ENCODE measurements at regions not wholly inside any gene's neighbourhood (a gene's known extent, or its start where the extent isn't known, plus 50 kb on each side); places are given as distances from the start of the nearest gene placed in this dataset.
"Not testable (repeated sequence)": the region's sequence is repeated elsewhere in the genome, so short reads cannot be mapped to it uniquely, and the experiment has no call there.

- 48 to 64% methylated on average over 1 of the region's 1 CpG for WGBS, 2 donors
- intact Hi-C loops (cut with DNase I): no loop called here
- DNase-seq: no peak
Measured at GRCh38 chr3:145017959-145018358, 1046.3 kb downstream of the DIPK2A start.

DNA sequence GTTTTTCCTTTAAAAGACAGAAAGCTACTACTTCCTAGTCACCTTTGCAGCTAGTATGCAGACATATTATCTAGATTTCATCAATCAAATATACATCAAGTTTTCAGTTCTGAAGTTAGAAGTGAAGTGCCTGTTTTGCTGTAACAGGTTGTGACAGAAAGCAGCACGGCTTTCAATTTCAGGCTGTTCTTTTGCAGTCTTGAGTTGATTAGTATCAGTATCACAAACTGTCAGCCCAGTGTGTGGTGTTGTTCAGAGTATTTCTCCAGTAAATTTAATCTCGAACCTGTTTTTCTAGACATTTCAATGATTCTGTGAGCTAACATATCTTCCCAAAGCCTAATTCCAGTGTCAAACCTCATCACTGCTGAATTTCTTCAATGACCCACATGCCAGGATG is 1050.8 kb downstream of the DIPK2A start:
- H3K4me1 ChIP-seq: no peaks in the 10 kb centered on the region
- 50 to 64% methylated on average over 2 of the region's 2 CpGs for WGBS, 2 donors
- ATAC-seq (no peak), DNase-seq (no peak)
- H3K27me3 ChIP-seq: no peaks in the 10 kb centered on the region
- TF ChIP-seq CTCF (IDR thresholded peaks at IDR 0.05) (no peak), POLR2A (IDR thresholded peaks at IDR 0.05) (no peak)
- H3K9me3 ChIP-seq: no peaks in the 10 kb centered on the region
- H3K27ac ChIP-seq: no peak overlapping the region
- no peaks in the 10 kb centered on the region for H3K36me3 ChIP-seq (replicated peaks in 1 of 2; ENCODE audit: insufficient read depth in 1 of 2, low read depth in 2 of 2)
- intact Hi-C loops (cut with DNase I): no loop called here
- no peak overlapping the region for H3K4me3 ChIP-seq

More at GRCh38 chr3:145017959-145018358, 1046.3 kb downstream of the DIPK2A start:
- H3K9me3 ChIP-seq: no peaks in the 10 kb centered on the region
- no peaks in the 10 kb centered on the region for H3K27me3 ChIP-seq
- TF ChIP-seq CTCF (IDR thresholded peaks at IDR 0.05): no peak
- TF ChIP-seq POLR2A (IDR thresholded peaks at IDR 0.05): no peak
- H3K4me3 ChIP-seq: no peak overlapping the region
- H3K4me1 ChIP-seq: no peaks in the 10 kb centered on the region
- H3K36me3 ChIP-seq (replicated peaks in 1 of 2; ENCODE audit: insufficient read depth in 1 of 2, low read depth in 2 of 2): no peaks in the 10 kb centered on the region
- no peak overlapping the region for H3K27ac ChIP-seq
- no peak for ATAC-seq

DNA sequence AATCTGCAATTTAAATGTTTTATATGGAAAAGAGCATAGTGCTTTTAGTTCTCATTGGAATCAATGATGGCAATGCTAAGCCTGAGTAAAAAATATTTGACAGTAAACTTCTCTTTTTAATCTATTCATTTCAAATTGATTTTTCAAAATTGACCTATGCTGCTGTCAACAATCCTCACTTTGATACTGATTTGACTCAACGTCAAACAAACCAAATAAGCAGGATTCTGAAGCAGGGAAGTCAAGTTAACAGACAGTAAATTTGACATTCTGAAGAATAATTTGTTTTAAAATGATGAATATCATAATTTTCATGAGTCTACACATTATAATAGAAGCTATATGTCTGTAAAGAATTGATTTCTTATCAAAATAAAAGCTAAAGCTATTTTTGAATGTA is 1053.1 kb downstream of the DIPK2A start:
- no peak overlapping the region for H3K4me3 ChIP-seq

DNA sequence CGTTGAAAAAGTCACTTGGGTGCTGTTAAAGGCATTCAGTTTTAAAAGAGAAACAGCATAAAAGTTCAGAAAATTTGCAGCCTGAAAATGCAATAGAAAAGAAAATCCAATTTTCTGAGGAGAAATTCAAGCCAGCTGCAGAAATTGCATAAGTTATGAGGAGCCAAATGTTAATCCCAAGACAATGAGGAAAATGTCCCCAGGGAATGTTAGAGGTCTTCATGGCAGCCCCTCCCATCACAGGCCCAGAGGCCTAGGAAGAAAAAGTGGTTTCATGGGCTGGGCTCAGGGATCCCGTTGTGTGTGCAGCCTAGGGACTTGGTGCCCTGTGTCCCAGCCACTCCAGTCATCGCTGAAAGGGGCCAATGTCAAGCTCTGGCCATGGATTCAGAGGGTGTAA is 1055.6 kb downstream of the DIPK2A start:
- intact Hi-C loops (cut with DNase I); H3K9me3 ChIP-seq; H3K36me3 ChIP-seq (replicated peaks in 1 of 2; ENCODE audit: insufficient read depth in 1 of 2, low read depth in 2 of 2); DNase-seq; ATAC-seq; H3K4me3 ChIP-seq; H3K27ac ChIP-seq; H3K27me3 ChIP-seq; H3K4me1 ChIP-seq: not testable (repeated sequence)
- WGBS, 2 donors: 51 to 55% methylated on average over 2 to 3 of the region's 3 CpGs

More for the DNA sequence above, 1053.1 kb downstream of the DIPK2A start:
- WGBS, 2 donors: 15 to 20% methylated on average over 1 of the region's 1 CpG
- H3K27ac ChIP-seq: no peak overlapping the region
- no peak for ATAC-seq
- H3K4me1 ChIP-seq: no peaks in the 10 kb centered on the region
- DNase-seq: no peak
- TF ChIP-seq CTCF (IDR thresholded peaks at IDR 0.05): no peak
- TF ChIP-seq POLR2A (IDR thresholded peaks at IDR 0.05): no peak
- no peaks in the 10 kb centered on the region for H3K27me3 ChIP-seq
- no peaks in the 10 kb centered on the region for H3K36me3 ChIP-seq (replicated peaks in 1 of 2; ENCODE audit: insufficient read depth in 1 of 2, low read depth in 2 of 2)
- intact Hi-C loops (cut with DNase I): no loop called here
- no peaks in the 10 kb centered on the region for H3K9me3 ChIP-seq

- intact Hi-C loops (cut with DNase I): no loop called here
- whole genome bisulfite sequencing, 2 donors: 52 to 59% methylated on average over 1 of the region's 1 CpG
- TF ChIP-seq POLR2A (IDR thresholded peaks at IDR 0.05): no peak
- no peak for TF ChIP-seq CTCF (IDR thresholded peaks at IDR 0.05)
Measured at GRCh38 chr3:145032791-145033190, 1061.2 kb downstream of the DIPK2A start.

More at GRCh38 chr3:145032791-145033190, 1061.2 kb downstream of the DIPK2A start:
- Histone ChIP-seq H3K4me1 (no peaks in the 10 kb centered on the region), H3K9me3 (no peaks in the 10 kb centered on the region), H3K27me3 (no peaks in the 10 kb centered on the region), H3K36me3 (replicated peaks in 1 of 2; ENCODE audit: insufficient read depth in 1 of 2, low read depth in 2 of 2) (no peaks in the 10 kb centered on the region), H3K27ac (no peak overlapping the region), H3K4me3 (no peak overlapping the region)
- DNase-seq: no peak
- ATAC-seq: no peak

Measured in body of pancreas (tissue), 4 donors.